H1 (cell line): ENCODE measurements at regions not wholly inside any gene's neighbourhood (a gene's known extent, or its start where the extent isn't known, plus 50 kb on each side); places are given as distances from the start of the nearest gene placed in this dataset.

Experiments used
- CTCF ChIA-PET: fragments of 300-600 bp; sonication (Branson Sonifier 250); formaldehyde crosslinking; loops from one replicate; lab custom pipeline; 2021; ENCODE audit not compliant: partially characterized antibody; lab: Charles Lee
- POLR2A ChIA-PET: fragments of 300-600 bp; sonication (Branson Sonifier 250); formaldehyde crosslinking; loops from one replicate; lab custom pipeline; 2021; ENCODE audit warnings: inconsistent platforms; ENCODE audit not compliant: partially characterized antibody; lab: Charles Lee
- DNase-seq, 2 experiments: peaks; one replicate each; pipeline versions ENCODE4 v3.0.0 to v3.0.0-alpha.2; 2010 to 2022; ENCODE audit warnings: low spot score in 2 of 2, low read depth in 1 of 2, mixed read lengths in 1 of 2
- FAIRE-seq: peaks from 2 replicates; lab custom pipeline; 2011; peaks lifted over from hg19 to GRCh38; lab: Jason Lieb, UNC
- H2AFZ ChIP-seq: 2 replicates; pipeline ENCODE4 v1.8.1; 2012; ENCODE audit warnings: low read length, inconsistent platforms
- H2AK5ac ChIP-seq: 2 replicates; pipeline ENCODE4 v1.6.1; 2013; ENCODE audit warnings: low read depth, low read length
- H2BK120ac ChIP-seq: replicated peaks from 2 replicates; pipeline ENCODE3; 2013; ENCODE audit warnings: low read depth, low read length, inconsistent platforms
- H2BK12ac ChIP-seq: 2 replicates; pipeline ENCODE4 v1.6.1; 2013; ENCODE audit warnings: low read depth, low read length
- H2BK15ac ChIP-seq: 2 replicates; pipeline ENCODE4 v1.6.1; 2013; ENCODE audit warnings: low read length
- H2BK20ac ChIP-seq: 2 replicates; pipeline ENCODE4 v1.6.1; 2013; ENCODE audit warnings: low read length
- H2BK5ac ChIP-seq: 2 replicates; pipeline ENCODE4 v1.6.1; 2013; ENCODE audit warnings: low read depth, low read length
- H3K14ac ChIP-seq: 2 replicates; pipeline ENCODE4 v1.6.1; 2013; ENCODE audit warnings: inconsistent platforms; ENCODE audit not compliant: insufficient read length
- H3K18ac ChIP-seq: 2 replicates; pipeline ENCODE4 v1.6.1; 2013; ENCODE audit warnings: low read length; ENCODE audit errors: extremely low read depth
- H3K23ac ChIP-seq: 2 replicates; pipeline ENCODE4 v1.6.1; 2013; ENCODE audit warnings: inconsistent platforms; ENCODE audit not compliant: insufficient read length
- H3K23me2 ChIP-seq: 2 replicates; pipeline ENCODE4 v1.6.1; 2013; ENCODE audit warnings: low read depth, low read length
- H3K27ac ChIP-seq: 2 replicates; pipeline ENCODE4 v1.6.1; 2011; ENCODE audit warnings: low read depth, low read length, inconsistent platforms
- H3K27me3 ChIP-seq, 4 experiments: replicated peaks in 1 of 4; 1 replicate in 1 of 4; 2 replicates in 3 of 4; pipeline versions ENCODE4 v1.6.1 to v1.8.1; 2011 to 2013; ENCODE audit warnings: low read length in 3 of 4, mild to moderate bottlenecking in 3 of 4, inconsistent platforms in 2 of 4, mixed read lengths in 2 of 4, moderate library complexity in 1 of 4; ENCODE audit not compliant: control insufficient read depth in 3 of 4, insufficient read depth in 3 of 4; ENCODE audit errors: extremely low read depth in 1 of 4
- H3K36me3 ChIP-seq, 4 experiments: 2 replicates each; pipeline versions ENCODE4 v1.6.1 to v1.8.1; 2011 to 2013; ENCODE audit warnings: mild to moderate bottlenecking in 4 of 4, low read length in 3 of 4, moderate library complexity in 2 of 4, control low read depth in 1 of 4, inconsistent platforms in 1 of 4; ENCODE audit not compliant: insufficient read depth in 4 of 4, control insufficient read depth in 2 of 4
- H3K4ac ChIP-seq: replicated peaks from 2 replicates; pipeline ENCODE3; 2013; ENCODE audit warnings: low read length, low read depth, mixed read lengths, inconsistent platforms; ENCODE audit not compliant: insufficient read length
- H3K4me1 ChIP-seq, 4 experiments: replicated peaks in 1 of 4; 1 replicate in 1 of 4; 2 replicates in 3 of 4; pipeline versions ENCODE4 v1.6.1 to v1.8.1; 2011 to 2013; ENCODE audit warnings: low read length in 3 of 4, inconsistent platforms in 2 of 4, mixed read lengths in 1 of 4; ENCODE audit not compliant: insufficient read depth in 4 of 4, control insufficient read depth in 3 of 4
- H3K4me2 ChIP-seq, 2 experiments: 2 replicates each; pipeline versions ENCODE4 v1.6.1 to v1.8.1; 2011 to 2013; ENCODE audit warnings: low read depth in 2 of 2, low read length in 2 of 2, control low read depth in 1 of 2, inconsistent platforms in 1 of 2, mild to moderate bottlenecking in 1 of 2; ENCODE audit not compliant: insufficient read depth in 1 of 2
- H3K4me3 ChIP-seq, 4 experiments: fragments of 200-600, 300-600 bp in 1 of 4; sonication (generic), shearing (Covaris generic), sonication (Bioruptor Twin) in 1 of 4; 2 replicates each; pipeline versions ENCODE4 v1.5.1 to v1.8.1; 2011 to 2016; ENCODE audit warnings: low read length in 4 of 4, low read depth in 3 of 4, control low read depth in 2 of 4, inconsistent platforms in 2 of 4, mild to moderate bottlenecking in 2 of 4, mixed read lengths in 1 of 4, moderate library complexity in 1 of 4; ENCODE audit not compliant: insufficient read depth in 2 of 4; ENCODE audit errors: extremely low read depth in 1 of 4
- H3K56ac ChIP-seq: replicated peaks from 2 replicates; pipeline ENCODE3; 2013; ENCODE audit warnings: low read depth, mild to moderate bottlenecking, mixed read lengths, low read length, inconsistent platforms; ENCODE audit not compliant: insufficient read length
- H3K79me1 ChIP-seq: 2 replicates; pipeline ENCODE4 v1.6.1; 2013; ENCODE audit warnings: low read depth, low read length, control low read depth
- H3K79me2 ChIP-seq, 2 experiments: 2 replicates each; pipeline versions ENCODE4 v1.6.1 to v1.8.1; 2012 to 2013; ENCODE audit warnings: low read length in 2 of 2, mild to moderate bottlenecking in 2 of 2, inconsistent platforms in 1 of 2; ENCODE audit not compliant: insufficient read depth in 2 of 2, control insufficient read depth in 1 of 2
- H3K9ac ChIP-seq, 4 experiments: replicated peaks in 1 of 4; 1 replicate in 1 of 4; 2 replicates in 3 of 4; pipeline versions ENCODE4 v1.6.1 to v1.8.1; 2011 to 2013; ENCODE audit warnings: low read depth in 3 of 4, low read length in 3 of 4, control low read depth in 2 of 4, mild to moderate bottlenecking in 2 of 4, moderate library complexity in 2 of 4, inconsistent platforms in 1 of 4; ENCODE audit errors: extremely low read depth in 1 of 4
- H3K9me3 ChIP-seq, 2 experiments: 2 replicates each; pipeline versions ENCODE4 v1.6.1 to v1.8.1; 2012 to 2013; ENCODE audit warnings: mild to moderate bottlenecking in 2 of 2, moderate library complexity in 2 of 2, control low read depth in 1 of 2, inconsistent platforms in 1 of 2, low read depth in 1 of 2, low read length in 1 of 2, mixed read lengths in 1 of 2; ENCODE audit not compliant: insufficient read depth in 2 of 2
- H4K20me1 ChIP-seq, 2 experiments: replicated peaks in 1 of 2; 2 replicates each; pipeline versions ENCODE3 to v1.8.1; 2011 to 2013; ENCODE audit warnings: inconsistent platforms in 2 of 2, low read length in 2 of 2, mild to moderate bottlenecking in 1 of 2; ENCODE audit not compliant: insufficient read depth in 2 of 2, control insufficient read depth in 1 of 2
- H4K5ac ChIP-seq: 2 replicates; pipeline ENCODE4 v1.6.1; 2013; ENCODE audit warnings: low read length, low read depth, mixed read lengths, inconsistent platforms; ENCODE audit not compliant: insufficient read length
- H4K8ac ChIP-seq: 2 replicates; pipeline ENCODE4 v1.8.0; 2013; ENCODE audit warnings: mild to moderate bottlenecking, moderate library complexity, low read length, inconsistent platforms; ENCODE audit not compliant: insufficient read depth; ENCODE audit errors: extremely low read depth
- H4K91ac ChIP-seq: replicated peaks from 2 replicates; pipeline ENCODE3; 2013; ENCODE audit warnings: low read length, mixed read lengths, inconsistent platforms; ENCODE audit not compliant: insufficient read length
- BACH1 ChIP-seq: IDR thresholded peaks from 2 replicates; pipeline ENCODE4 v1.6.1; 2012; ENCODE audit warnings: low read length, improper control_type of control experiment
- BRCA1 ChIP-seq: IDR thresholded peaks from 2 replicates; pipeline ENCODE4 v1.6.1; 2012; ENCODE audit warnings: low read depth, low read length, improper control_type of control experiment
- CHD1 ChIP-seq: IDR thresholded peaks from 2 replicates; pipeline ENCODE4 v1.6.1; 2012; ENCODE audit warnings: low read depth, low read length, improper control_type of control experiment
- EP300 ChIP-seq, 2 experiments: IDR thresholded peaks; 1 replicate in 1 of 2; 2 replicates in 1 of 2; pipeline ENCODE4 v1.6.1; 2011 to 2012; ENCODE audit warnings: low read depth in 2 of 2, low read length in 2 of 2, mild to moderate bottlenecking in 2 of 2, borderline replicate concordance in 1 of 2, inconsistent platforms in 1 of 2, moderate library complexity in 1 of 2
- SIX5 ChIP-seq: IDR thresholded peaks from 2 replicates; pipeline ENCODE4 v1.6.1; 2011; ENCODE audit warnings: mild to moderate bottlenecking, low read depth, low read length
- SRF ChIP-seq: IDR thresholded peaks from 2 replicates; pipeline ENCODE4 v1.6.1; 2011; ENCODE audit warnings: mild to moderate bottlenecking, low read depth, low read length, moderate library complexity
- TAF7 ChIP-seq: optimal IDR thresholded peaks from 2 replicates; pipeline ENCODE3; 2011; ENCODE audit warnings: low read depth, mild to moderate bottlenecking, inconsistent platforms, low read length, moderate library complexity, borderline replicate concordance
- WGBS, 2 experiments: shearing (Covaris generic) in 1 of 2; methylation state at CpG; one replicate each; pipeline versions ENCODE4 v1.1.6 to v1.1.7; 2013 to 2015; ENCODE audit warnings: low lambda C conversion rate in 2 of 2, mixed read lengths in 2 of 2, inconsistent platforms in 1 of 2, low coverage in 1 of 2, missing lambda C conversion rate in 1 of 2; ENCODE audit not compliant: insufficient replicate concordance in 2 of 2, insufficient coverage in 1 of 2, insufficient read length in 1 of 2; ENCODE audit errors: extremely low coverage in 1 of 2, missing lambda C conversion rate in 1 of 2; 5-methylcytosine and 5-hydroxymethylcytosine counted together
- TF ChIP-seq, protein P1 (sequence below): IDR thresholded peaks from 2 replicates; pipeline ENCODE4 v1.6.1; 2012; ENCODE audit warnings: low read length, inconsistent platforms
- TF ChIP-seq, protein P2 (sequence below), 3 experiments: IDR thresholded peaks; 1 replicate in 2 of 3; 2 replicates in 1 of 3; pipeline versions ENCODE4 v1.5.1 to v1.6.1; 2011; ENCODE audit warnings: low read length in 3 of 3, mild to moderate bottlenecking in 3 of 3, inconsistent platforms in 2 of 3, low read depth in 1 of 3, moderate library complexity in 1 of 3; ENCODE audit not compliant: insufficient read depth in 1 of 3; ENCODE audit errors: control extremely low read depth in 1 of 3

DNA sequence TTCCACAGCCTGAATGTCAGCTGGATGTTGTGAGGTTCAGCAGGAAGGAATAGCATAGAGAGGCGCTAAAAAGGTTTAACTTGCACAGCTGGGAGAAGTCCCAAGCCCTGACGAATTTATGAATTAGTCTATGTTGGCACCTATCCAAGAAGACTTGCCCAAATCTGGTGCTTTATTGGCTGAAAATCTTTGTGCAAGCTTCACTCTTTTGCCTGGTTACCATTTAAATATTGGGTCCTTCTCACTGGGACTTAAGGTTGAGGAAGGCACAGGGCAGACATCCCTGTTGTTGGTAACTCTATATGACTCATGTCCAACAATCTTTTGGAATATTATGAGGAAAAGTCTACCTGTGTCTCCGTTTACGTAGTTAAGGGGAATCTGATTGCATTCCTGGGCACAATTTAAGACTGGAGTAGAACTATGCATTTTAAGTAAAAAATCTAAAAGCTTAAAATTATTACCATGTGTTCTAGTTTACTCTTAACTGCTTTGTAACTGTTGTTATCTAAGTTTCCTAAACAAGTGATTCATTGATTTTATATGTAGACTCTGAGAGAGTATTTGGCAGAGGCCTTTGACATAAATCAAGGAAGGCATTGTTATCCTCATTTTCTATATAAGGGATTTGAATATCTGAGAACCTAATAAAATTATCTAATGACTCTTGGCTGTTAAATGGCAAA, 181.7 kb upstream of the DPYD start:
- no peak overlapping the region for H3K4me2 ChIP-seq
- no peak overlapping the region for H3K4ac ChIP-seq
- ChIA-PET POLR2A (no interaction called here), CTCF (interaction anchor here (0.5 to 1.0 kb wide), 2 partner anchors 46 to 55 kb away, joined by 3 read pairs; no protein-coding TSS in a partner anchor)
- H4K20me1 ChIP-seq, result no peaks in the 10 kb centered on the region
- H3K14ac ChIP-seq, result no peak overlapping the region
- FAIRE-seq, result no peak
- 94% methylated on average over 4 of the region's 4 CpGs; no CpG with 5 or more reads in 1 of the 2 experiments for WGBS, 2 experiments
- no peak for DNase-seq
- no peak overlapping the region for H2AK5ac ChIP-seq
- H3K23ac ChIP-seq, result no peak overlapping the region
- no peak overlapping the region for H3K9ac ChIP-seq
- no peak overlapping the region for H2BK12ac ChIP-seq
- no peak overlapping the region for H4K8ac ChIP-seq
- H2BK15ac ChIP-seq, result no peak overlapping the region
- no peak overlapping the region for H2AFZ ChIP-seq
- H3K4me3 ChIP-seq, result no peak overlapping the region
- H3K9me3 ChIP-seq, result no peaks in the 10 kb centered on the region
- H3K56ac ChIP-seq, result no peak overlapping the region
- no peak overlapping the region for H2BK5ac ChIP-seq
- H3K27ac ChIP-seq, result no peak overlapping the region
- no peaks in the 10 kb centered on the region for H3K23me2 ChIP-seq
- no peaks in the 10 kb centered on the region for H3K36me3 ChIP-seq
- H4K5ac ChIP-seq, result no peak overlapping the region
- H2BK20ac ChIP-seq, result no peak overlapping the region
- H3K79me1 ChIP-seq, result no peaks in the 10 kb centered on the region
- H3K27me3 ChIP-seq, result no peaks in the 10 kb centered on the region
- H3K18ac ChIP-seq, result no peak overlapping the region
- no peaks in the 10 kb centered on the region; a peak in 1 of 7 replicates for H3K4me1 ChIP-seq
- H2BK120ac ChIP-seq, result no peak overlapping the region
- no peak overlapping the region for H4K91ac ChIP-seq
- H3K79me2 ChIP-seq, result no peaks in the 10 kb centered on the region
- TF ChIP-seq SRF (no peak), BRCA1 (no peak), BACH1 (no peak), CHD1 (no peak), SIX5 (no peak), EP300 (IDR thresholded peaks at IDR 0.05; ENCODE audit: borderline replicate concordance in 1 of 2, low read depth in 2 of 2, low read length in 2 of 2) (no peak), TAF7 (no peak)
- TF ChIP-seq, protein P1, sequence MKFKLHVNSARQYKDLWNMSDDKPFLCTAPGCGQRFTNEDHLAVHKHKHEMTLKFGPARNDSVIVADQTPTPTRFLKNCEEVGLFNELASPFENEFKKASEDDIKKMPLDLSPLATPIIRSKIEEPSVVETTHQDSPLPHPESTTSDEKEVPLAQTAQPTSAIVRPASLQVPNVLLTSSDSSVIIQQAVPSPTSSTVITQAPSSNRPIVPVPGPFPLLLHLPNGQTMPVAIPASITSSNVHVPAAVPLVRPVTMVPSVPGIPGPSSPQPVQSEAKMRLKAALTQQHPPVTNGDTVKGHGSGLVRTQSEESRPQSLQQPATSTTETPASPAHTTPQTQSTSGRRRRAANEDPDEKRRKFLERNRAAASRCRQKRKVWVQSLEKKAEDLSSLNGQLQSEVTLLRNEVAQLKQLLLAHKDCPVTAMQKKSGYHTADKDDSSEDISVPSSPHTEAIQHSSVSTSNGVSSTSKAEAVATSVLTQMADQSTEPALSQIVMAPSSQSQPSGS, result no peak
- TF ChIP-seq, protein P2, sequence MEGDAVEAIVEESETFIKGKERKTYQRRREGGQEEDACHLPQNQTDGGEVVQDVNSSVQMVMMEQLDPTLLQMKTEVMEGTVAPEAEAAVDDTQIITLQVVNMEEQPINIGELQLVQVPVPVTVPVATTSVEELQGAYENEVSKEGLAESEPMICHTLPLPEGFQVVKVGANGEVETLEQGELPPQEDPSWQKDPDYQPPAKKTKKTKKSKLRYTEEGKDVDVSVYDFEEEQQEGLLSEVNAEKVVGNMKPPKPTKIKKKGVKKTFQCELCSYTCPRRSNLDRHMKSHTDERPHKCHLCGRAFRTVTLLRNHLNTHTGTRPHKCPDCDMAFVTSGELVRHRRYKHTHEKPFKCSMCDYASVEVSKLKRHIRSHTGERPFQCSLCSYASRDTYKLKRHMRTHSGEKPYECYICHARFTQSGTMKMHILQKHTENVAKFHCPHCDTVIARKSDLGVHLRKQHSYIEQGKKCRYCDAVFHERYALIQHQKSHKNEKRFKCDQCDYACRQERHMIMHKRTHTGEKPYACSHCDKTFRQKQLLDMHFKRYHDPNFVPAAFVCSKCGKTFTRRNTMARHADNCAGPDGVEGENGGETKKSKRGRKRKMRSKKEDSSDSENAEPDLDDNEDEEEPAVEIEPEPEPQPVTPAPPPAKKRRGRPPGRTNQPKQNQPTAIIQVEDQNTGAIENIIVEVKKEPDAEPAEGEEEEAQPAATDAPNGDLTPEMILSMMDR (IDR thresholded peaks at IDR 0.05; ENCODE audit: control extremely low read depth in 1 of 3, insufficient read depth in 1 of 3, low read depth in 1 of 3, low read length in 3 of 3), result no peak
